ENCODE measurements at regions not wholly inside any gene's neighbourhood (a gene's known extent, or its start where the extent isn't known, plus 50 kb on each side); places are given as distances from the start of the nearest gene placed in this dataset.

DNA sequence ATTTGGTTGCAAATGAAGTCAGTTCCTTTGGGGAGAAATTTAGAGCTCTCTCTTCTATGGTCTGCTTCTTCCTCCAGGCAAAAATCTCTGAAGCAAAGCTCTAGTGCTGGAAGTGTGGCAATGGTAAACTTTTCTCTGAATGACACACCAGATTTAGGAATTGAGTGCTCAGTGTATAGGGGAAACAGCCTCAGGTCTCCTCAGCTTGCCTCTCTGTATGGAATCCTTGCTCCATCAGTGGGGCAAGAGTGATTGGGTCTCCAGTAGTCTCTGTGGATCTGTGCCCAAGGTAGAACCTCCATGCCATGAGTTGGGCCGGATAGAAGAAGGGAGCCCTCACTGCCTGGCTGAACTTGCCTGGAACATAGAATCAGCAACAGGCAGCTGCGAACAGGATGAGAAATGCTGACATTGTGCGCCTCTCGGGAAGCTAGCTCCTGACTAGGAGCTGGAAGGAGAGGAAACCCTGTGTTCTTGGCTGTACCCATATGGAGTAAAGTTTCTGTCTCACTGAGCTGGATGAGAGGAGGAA is 156.1 kb downstream of the WNT7A start:
- H4K20me1 ChIP-seq (ENCODE audit: insufficient read depth, low read length), result no peaks in the 10 kb centered on the region
- Mint-ChIP-seq H3K27me3 (ENCODE audit: low read depth in 3 of 3) (peaks cover 2 to 17% (median 14%) of the 10 kb centered on the region in 3 donors), H3K4me1 (no peaks in the 10 kb centered on the region), H3K36me3 (no peaks in the 10 kb centered on the region), H3K4me3 (no peak overlapping the region), H3K27ac (no peak overlapping the region), H3K9me3 (peaks cover 4 to 11% (median 6%) of the 10 kb centered on the region in 7 donors)
- no peaks in the 10 kb centered on the region for H3K9me3 ChIP-seq (replicated peaks in 1 of 2; ENCODE audit: control insufficient read depth in 1 of 2, insufficient read depth in 1 of 2, low read length in 2 of 2)
- no peak overlapping the region for H3K4me3 ChIP-seq (replicated peaks in 1 of 3; ENCODE audit: low read depth in 2 of 3, low read length in 3 of 3)
- DNase-seq, result no peak
- no peaks in the 10 kb centered on the region for H3K27me3 ChIP-seq (ENCODE audit: control insufficient read depth in 2 of 2, insufficient read depth in 2 of 2, low read length in 2 of 2)
- H3K9ac ChIP-seq (ENCODE audit: insufficient read depth, low read length, poor library complexity, severe bottlenecking), result no peak overlapping the region
- intact Hi-C loops (cut with micrococcal nuclease), result no loop called here
- WGBS (ENCODE audit: insufficient coverage), result 96% methylated on average over 4 of the region's 4 CpGs
- no peak overlapping the region for H2AFZ ChIP-seq (ENCODE audit: insufficient read depth, low read depth, low read length, poor library complexity, severe bottlenecking)
- no peaks in the 10 kb centered on the region for H3K79me2 ChIP-seq (ENCODE audit: insufficient read depth, low read length)
- TF ChIP-seq, protein P1, sequence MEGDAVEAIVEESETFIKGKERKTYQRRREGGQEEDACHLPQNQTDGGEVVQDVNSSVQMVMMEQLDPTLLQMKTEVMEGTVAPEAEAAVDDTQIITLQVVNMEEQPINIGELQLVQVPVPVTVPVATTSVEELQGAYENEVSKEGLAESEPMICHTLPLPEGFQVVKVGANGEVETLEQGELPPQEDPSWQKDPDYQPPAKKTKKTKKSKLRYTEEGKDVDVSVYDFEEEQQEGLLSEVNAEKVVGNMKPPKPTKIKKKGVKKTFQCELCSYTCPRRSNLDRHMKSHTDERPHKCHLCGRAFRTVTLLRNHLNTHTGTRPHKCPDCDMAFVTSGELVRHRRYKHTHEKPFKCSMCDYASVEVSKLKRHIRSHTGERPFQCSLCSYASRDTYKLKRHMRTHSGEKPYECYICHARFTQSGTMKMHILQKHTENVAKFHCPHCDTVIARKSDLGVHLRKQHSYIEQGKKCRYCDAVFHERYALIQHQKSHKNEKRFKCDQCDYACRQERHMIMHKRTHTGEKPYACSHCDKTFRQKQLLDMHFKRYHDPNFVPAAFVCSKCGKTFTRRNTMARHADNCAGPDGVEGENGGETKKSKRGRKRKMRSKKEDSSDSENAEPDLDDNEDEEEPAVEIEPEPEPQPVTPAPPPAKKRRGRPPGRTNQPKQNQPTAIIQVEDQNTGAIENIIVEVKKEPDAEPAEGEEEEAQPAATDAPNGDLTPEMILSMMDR (IDR thresholded peaks at IDR 0.05), result no peak
- H3K36me3 ChIP-seq (replicated peaks in 1 of 2; ENCODE audit: control insufficient read depth in 1 of 2, insufficient read depth in 2 of 2, low read length in 2 of 2), result no peaks in the 10 kb centered on the region
- H3K4me1 ChIP-seq (ENCODE audit: control insufficient read depth in 1 of 2, insufficient read depth in 2 of 2, low read length in 2 of 2), result no peaks in the 10 kb centered on the region
- H3K4me2 ChIP-seq (replicated peaks; ENCODE audit: extremely low read depth, low read length, poor library complexity, severe bottlenecking), result no peak overlapping the region
- no peak overlapping the region for H3K27ac ChIP-seq (ENCODE audit: low read depth in 1 of 2, low read length in 2 of 2)

DNA sequence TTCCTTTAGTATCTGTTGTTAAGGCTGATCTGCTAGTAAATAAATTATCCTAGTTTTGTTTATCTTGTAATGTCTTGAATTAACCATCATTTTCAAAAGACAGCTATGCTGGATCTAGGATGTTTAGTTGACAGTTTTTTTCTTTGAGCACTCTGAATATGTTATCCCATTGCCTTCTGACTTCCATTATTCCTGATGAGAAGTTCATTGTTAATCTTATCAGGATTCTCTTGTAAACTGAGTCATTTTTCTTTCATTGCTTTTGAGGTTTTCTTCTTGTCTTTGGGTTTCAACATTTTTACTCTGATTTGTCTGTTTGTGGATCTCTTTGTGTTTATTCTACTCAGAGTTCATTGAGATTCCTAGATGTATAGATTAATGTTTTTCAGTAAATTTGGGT is 157.7 kb downstream of the WNT7A start:
- Mint-ChIP-seq H3K9me3 (peaks cover 2 to 11% (median 6%) of the 10 kb centered on the region in 7 donors), H3K36me3 (no peaks in the 10 kb centered on the region), H3K27me3 (ENCODE audit: low read depth in 3 of 3) (peaks cover 0 to 11% (median 10%) of the 10 kb centered on the region in 3 donors), H3K4me3 (no peak overlapping the region), H3K27ac (no peak overlapping the region), H3K4me1 (no peaks in the 10 kb centered on the region)
- intact Hi-C loops (cut with micrococcal nuclease), result no loop called here
- H3K27ac ChIP-seq (ENCODE audit: low read depth in 1 of 2, low read length in 2 of 2), result no peak overlapping the region
- no peak overlapping the region for H3K9ac ChIP-seq (ENCODE audit: insufficient read depth, low read length, poor library complexity, severe bottlenecking)
- H3K4me3 ChIP-seq (replicated peaks in 1 of 3; ENCODE audit: low read depth in 2 of 3, low read length in 3 of 3), result no peak overlapping the region
- no peaks in the 10 kb centered on the region for H3K9me3 ChIP-seq (replicated peaks in 1 of 2; ENCODE audit: control insufficient read depth in 1 of 2, insufficient read depth in 1 of 2, low read length in 2 of 2)
- H3K27me3 ChIP-seq (ENCODE audit: control insufficient read depth in 2 of 2, insufficient read depth in 2 of 2, low read length in 2 of 2), result no peaks in the 10 kb centered on the region
- no peaks in the 10 kb centered on the region for H3K4me1 ChIP-seq (ENCODE audit: control insufficient read depth in 1 of 2, insufficient read depth in 2 of 2, low read length in 2 of 2)
- H3K79me2 ChIP-seq (ENCODE audit: insufficient read depth, low read length), result no peaks in the 10 kb centered on the region
- H3K4me2 ChIP-seq (replicated peaks; ENCODE audit: extremely low read depth, low read length, poor library complexity, severe bottlenecking), result no peak overlapping the region
- TF ChIP-seq, protein P1 (IDR thresholded peaks at IDR 0.05), result no peak
- no peak for DNase-seq
- H3K36me3 ChIP-seq (replicated peaks in 1 of 2; ENCODE audit: control insufficient read depth in 1 of 2, insufficient read depth in 2 of 2, low read length in 2 of 2), result no peaks in the 10 kb centered on the region
- H4K20me1 ChIP-seq (ENCODE audit: insufficient read depth, low read length), result no peaks in the 10 kb centered on the region
- H2AFZ ChIP-seq (ENCODE audit: insufficient read depth, low read depth, low read length, poor library complexity, severe bottlenecking), result no peak overlapping the region
